Right lung (tissue), 2 donors: ENCODE measurements at regions not wholly inside any gene's neighbourhood (a gene's known extent, or its start where the extent isn't known, plus 50 kb on each side); places are given as distances from the start of the nearest gene placed in this dataset.
"Not testable (repeated sequence)": the region's sequence is repeated elsewhere in the genome, so short reads cannot be mapped to it uniquely, and the experiment has no call there.

Source experiments
- DNase-seq, 2 donors: peaks; one replicate each; pipeline ENCODE4 v3.0.0-alpha.2; 2013

DNA sequence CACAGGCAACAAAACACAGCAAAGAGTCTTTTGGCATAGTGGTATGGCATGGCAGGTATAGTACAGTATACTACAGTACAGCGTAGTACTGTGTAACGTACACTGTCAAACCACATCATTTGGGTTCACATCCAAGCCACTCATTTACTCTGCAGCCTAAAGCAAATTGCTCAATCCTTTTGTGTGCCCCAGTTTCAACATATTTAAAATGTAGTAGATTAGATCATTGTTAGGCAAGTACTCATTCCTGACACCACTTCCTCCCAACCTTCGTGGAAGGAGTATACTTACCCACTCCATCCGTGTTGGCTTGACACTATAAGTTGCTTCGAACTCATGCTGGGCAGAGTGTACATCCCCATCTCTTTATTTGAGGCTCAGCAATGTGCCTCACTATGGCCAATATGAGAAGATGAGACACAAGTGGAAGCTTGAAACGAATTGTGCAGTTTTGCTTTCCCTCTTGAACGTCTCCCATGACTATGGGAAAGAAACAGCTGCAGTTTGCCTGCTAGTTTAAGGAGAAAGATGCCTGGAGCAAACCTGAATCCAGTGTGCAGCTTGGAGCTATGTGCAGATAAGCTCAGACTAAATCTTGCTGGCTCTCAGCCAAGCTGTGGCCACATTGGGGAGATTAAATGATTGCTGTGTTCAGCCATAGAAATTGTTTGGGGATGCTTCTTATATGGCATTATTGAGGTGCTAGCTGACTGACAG, 85.7 kb upstream of the TBL1X start:
- DNase-seq: no peak

DNA sequence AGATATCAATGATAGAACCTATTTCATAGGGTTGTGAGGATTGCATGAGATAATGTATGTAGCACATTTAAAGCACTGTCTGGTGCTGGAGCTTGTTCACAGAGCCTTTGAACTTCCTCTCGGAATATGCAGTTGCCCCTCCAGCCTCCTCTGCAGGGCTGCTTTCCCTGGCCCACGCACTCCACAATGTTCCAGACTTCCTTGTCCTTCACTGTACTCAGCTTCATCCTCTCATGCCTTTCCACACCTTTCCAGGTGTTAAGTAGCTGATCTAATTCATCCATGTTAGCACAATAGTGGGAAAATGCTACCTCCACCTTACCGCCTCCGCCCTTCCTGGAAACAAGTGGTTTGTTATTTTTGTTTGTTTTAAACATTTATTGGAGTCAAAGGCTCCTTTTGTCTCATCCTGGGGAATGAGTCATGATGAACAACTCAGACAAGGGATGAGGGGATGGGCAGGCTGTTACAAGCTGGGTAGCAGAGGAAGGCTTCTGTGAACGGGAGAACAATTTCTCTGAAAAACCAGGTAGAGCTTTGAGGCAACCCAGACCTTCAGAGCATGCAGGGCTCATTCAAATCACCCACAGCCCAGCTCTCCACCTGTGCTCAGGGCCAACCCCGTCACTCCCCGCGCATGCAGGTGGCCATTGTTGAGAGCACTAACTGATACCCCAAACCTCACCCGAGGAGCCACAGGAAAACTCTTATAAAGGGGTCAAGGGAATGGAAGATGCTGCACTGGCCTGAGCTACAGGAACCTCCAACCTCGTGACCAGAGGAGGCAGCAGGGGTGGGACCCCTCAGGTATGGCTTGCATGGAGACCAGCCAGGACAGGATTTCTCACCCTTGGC, 84.9 kb upstream of the TBL1X start:
- no peak for DNase-seq

DNA sequence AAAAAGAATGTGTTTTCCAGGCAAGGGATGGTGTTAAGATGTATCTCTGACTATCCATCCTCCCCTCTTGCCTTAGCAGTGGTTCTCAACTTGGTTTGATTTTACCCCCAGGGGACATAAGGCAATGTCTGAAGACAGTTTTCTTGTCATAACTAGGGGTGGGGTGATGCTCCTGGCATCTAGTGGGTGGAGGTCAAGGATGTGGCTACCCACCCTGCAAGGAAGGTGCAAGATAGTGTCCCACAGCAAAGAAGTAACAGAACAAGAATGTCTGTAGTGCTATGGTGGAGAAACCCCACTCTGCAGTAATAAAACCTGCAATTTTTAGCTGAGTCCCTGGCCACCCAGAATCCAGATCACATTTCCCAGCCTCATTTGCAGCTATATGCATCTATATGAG, 81.2 kb upstream of the TBL1X start:
- DNase-seq: no peak

DNA sequence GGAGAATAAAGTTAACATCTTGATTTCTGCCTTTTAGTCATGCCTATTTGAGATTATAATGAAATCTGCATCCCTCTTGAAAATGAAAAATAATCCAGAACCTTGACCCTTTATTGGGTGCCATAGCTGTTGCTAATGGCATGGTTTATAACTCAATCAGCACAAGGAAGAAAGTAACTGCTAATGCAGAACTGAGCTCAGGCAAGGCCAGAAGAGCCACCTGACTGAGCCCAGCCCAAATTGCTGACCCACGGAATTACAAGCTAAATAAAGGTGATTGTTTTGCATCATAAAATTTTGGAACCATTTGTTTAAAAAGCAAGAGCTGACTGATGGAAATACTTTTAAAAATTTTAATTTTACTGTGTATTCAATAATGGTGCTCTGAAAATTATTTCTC, 76.4 kb upstream of the TBL1X start:
- no peak for DNase-seq

DNA sequence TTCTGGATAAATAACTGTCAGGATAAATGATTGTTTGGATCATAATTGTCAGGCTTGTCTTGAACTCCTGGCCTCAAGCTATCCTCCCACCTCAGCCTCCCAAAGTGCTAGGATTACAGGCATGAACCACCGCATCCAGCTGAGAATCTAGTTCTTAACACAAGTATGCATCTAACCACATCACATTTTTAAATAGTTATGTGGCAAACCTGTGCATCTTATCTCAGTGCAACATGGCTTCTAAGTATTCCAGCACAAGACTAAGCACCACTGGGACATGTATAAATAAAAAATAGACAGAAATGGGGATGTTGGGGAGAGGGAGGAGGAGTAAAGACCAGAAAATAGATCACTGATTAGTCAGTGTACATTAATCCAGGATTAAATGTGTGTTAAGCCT, 74.7 kb upstream of the TBL1X start:
- no peak for DNase-seq

DNA sequence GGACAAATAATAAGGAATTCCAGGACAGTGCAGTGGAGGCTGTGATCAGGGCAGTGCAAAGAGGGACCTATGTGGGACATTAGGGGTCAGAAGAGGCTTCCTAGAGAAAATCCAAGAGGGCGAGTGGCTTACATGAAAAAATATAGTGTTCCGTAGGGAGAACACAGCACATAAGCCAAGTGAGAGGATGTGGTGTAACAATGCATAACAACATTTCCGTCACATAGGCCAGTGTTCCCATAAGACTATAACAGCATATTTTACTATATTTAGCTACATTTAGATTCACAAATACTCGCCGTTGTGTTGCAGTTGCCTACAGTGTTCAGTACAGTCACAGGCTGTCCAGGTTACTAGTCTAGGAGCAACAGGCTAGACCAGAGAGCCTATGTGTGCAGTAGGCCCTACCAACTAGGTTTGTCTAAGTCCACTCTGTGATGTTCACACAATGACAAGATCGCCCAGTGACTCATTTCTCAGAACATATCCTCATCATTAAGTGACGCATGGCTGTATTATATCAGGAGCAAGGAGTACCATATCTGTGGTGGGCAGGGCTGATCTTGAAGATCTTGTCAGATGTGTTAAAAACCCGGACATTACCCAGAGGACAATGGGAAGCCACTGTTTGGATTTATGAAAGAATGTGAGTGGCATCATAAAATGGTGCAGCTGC, 74.0 kb upstream of the TBL1X start:
- no peak for DNase-seq

DNA sequence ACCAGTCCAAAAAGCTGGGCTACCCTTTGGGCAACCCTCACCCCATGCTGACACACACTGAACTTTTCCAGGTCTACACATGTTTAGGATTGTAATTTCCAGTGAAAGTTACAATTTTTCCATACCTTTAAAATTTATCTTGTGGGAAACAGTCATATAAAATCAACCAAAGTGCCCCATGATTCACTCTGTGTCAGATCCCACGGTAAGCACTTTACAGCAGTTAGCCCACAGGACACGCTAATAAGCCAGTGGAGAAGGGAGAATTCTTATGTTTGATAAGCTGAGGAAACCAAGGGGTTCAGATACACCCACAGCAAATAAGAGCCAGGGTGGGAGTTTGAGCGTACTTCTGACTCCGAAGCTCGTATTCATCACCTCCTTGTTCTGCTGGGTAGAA, 72.4 kb upstream of the TBL1X start:
- no peak for DNase-seq

DNA sequence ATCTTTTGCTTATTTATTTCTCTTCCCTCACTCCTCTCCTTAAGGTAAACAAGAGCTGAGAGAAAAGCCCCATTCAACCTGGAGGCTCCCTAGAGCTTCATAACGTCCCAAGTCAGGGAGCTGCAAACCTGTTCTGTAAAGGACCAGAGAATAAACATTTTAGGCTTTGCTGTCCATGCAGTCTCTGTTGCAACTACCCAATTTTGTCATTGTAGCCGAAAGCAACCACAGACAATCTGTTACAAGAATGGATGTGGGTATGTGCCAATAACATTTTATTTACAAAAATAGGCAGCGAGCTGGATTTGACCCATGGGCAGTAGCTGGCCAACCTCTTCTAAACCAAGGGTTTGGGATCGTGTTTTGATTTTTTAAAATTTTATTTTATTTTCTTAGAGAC, 71.3 kb upstream of the TBL1X start:
- no peak for DNase-seq

DNA sequence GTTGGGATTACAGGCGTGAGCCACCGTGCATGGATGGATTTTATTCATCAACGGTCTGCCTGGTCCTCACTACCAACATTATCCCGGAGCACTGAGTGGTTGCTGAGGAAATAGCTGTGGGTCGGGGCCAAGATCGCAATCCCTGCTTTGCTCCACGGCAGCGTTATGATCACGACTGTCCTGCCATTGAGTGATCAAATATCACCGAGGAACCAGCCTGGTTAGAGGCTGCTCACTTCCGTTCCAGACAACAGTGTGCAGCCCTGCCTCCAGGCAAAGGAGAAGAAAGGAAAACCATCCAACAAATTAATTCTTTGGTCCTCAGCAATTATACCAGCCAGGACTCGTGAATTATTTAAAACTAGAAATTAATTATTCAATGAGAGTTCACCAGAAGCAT, 70.6 kb upstream of the TBL1X start:
- no peak for DNase-seq

DNA sequence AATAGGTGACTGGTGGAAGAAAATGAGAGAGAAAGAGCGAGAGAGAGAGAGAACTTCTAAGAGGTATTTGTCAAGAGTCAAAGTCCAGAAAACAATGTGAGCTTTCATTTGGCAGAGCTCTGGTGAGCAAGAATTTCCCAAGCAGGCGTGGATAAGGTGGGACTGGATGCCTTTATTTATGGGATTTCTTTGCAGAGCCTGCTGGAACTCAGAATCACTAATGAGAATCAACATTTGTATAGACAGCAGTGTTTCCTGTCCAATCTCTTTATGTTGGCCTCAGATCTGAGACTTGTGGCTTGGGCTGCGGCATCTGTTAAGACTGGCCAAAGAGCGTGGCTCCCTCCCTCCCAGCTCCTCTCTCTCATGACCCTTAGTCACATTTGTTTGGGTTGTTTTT, 67.9 kb upstream of the TBL1X start:
- DNase-seq: peak; percentile 42

DNA sequence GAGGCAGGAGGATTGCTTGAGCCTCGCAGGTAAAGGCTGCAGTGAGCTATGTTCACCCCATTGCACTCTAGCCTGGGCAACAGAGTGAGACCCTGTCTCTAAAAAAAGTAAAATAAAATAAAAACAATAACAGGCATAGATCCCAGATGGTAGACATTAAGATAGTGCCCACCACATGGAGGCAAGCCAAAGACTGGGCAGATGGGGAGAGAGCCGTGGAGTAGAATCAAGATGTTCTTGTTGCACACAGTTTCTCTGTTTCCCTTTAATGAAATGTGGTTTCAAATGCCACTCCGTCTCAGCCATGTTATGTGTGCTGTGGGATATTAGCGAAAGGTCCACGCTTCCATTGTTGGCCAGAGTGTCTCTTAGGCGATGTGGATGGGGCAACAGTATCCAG, 63.8 kb upstream of the TBL1X start:
- DNase-seq: no peak

DNA sequence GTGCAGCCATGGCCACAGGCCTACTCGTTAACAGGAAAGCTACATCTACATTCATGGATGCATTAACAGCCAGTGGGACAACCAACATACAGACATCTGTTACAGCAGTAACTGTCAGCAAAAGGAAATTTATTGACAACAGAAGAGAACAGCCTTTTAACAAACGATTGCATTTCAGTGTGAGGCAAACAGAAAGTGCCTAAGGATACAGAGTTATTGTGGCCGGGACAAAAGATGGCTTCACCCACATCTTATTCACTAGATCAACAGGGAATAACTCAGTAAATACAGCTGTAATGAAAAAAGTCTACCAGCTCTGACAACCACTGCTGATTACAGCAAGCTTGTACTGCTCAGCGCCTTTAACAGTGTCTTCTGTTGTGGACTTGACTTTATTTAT, 61.5 kb upstream of the TBL1X start:
- no peak for DNase-seq

DNA sequence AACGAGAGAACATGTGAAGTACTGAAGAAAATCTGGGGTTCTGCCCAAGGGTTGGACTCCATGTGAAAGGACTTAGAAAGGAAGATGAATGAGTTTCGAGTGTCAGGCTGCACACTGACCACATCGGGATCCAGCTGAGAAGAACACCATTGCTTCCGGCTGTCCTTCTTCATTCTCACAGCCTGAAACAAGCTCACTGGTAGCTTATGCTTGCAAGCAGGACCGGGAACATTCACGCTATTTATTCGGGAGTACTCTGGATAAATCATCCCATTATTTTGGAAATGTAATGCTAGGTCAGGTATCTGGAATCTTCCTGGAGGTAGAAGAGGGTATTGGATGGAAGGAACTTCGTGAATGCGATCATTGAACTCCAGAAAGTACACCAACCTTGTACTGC, 59.2 kb upstream of the TBL1X start:
- DNase-seq: not testable (repeated sequence)

DNA sequence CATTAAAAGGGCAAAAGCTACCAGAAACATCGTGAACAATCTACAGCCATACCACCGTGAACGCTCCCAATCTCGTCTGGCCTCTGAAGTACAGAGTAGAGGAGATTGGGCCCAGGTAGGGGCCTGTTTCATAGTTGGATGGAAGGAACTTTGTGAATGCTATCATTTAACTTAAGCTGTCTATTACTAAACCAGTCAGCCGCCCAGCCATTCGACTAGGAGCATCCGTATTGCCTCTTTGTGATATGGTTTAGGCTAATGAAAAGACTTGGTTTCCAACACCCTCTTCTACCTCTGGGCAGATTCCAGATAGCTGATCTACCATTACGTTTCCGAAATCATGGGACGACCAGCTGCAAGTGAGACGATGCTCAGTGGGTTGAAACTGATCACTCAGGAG, 54.0 kb upstream of the TBL1X start:
- DNase-seq: not testable (repeated sequence)

DNA sequence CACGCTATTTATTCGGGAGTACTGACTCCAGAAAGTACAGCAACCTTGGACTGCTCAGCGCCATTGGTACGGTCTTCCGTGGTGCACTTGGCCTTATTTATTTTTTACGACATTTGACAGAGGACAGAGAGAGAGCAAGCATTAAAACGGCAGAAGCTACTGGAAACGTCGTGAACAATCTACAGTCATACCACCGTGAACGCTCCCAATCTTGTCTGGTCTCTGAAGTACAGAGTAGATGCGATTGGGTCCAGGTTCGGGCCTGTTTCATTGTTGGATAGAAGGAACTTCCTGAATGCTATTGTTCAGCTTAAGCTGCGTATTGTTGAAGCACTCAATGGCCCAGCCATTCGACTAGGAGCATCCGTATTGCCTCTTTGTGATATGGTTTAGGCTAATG, 53.2 kb upstream of the TBL1X start:
- DNase-seq: not testable (repeated sequence)

DNA sequence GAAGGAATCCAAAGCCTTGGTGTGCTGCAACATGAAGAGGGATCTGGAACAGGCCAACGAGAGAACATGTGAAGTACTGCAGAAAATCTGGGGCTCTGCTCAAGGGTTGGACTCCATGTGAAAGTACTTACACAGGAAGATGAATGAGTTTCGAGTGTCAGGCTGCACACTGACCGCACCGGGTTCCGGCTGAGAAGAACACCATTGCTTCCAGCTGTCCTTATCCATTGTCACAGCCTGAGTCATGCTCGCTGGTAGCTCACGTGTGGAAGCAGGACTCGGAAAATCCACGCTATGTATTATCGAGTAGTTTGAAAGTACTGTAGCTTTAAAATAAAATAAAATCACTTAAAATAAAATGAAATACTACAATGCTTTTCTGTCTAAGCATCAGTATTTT, 50.4 kb upstream of the TBL1X start:
- no peak for DNase-seq
